ENCODE measurements at regions not wholly inside any gene's neighbourhood (a gene's known extent, or its start where the extent isn't known, plus 50 kb on each side); places are given as distances from the start of the nearest gene placed in this dataset.

DNA sequence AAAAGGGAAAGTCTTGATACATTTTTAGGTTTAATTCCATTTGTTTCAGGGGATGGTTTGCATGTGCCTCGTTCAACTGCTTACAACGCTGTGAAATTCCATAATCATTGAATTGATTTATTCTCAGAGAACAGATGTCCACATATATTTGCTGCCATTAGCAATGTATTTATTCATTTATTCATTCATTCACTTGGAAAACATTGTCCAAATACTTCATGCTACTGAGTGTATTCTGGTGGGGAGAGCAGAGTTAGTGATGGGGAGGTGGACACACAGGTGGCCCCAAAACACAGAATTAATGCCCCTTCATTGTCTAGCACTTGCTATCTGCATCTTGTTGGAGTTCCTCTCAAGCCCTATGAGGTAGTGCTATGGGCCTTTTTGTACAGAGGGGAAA lies 141.2 kb upstream of the PARP11 start:
- no peak for TF ChIP-seq EZH2phosphoT487 (IDR thresholded peaks at IDR 0.05; ENCODE audit: insufficient read depth, low read depth)
- TF ChIP-seq EZH2 (IDR thresholded peaks at IDR 0.05; ENCODE audit: insufficient read depth, poor library complexity, severe bottlenecking) = no peak
